OCI-LY1 (cell line): ENCODE measurements at regions not wholly inside any gene's neighbourhood (a gene's known extent, or its start where the extent isn't known, plus 50 kb on each side); places are given as distances from the start of the nearest gene placed in this dataset.

Experiments used
- EZH2 ChIP-seq: fragments of 200-600 bp; sonication (generic), shearing (Covaris generic); IDR thresholded peaks from 2 replicates; pipeline ENCODE4 v1.8.0; 2017; ENCODE audit warnings: borderline replicate concordance, mixed run types, mild to moderate bottlenecking, antibody characterized with exemption, low read length, moderate library complexity, mixed read lengths
- TF ChIP-seq, protein P1 (sequence below): fragments of 200-600 bp; sonication (generic), shearing (Covaris generic); IDR thresholded peaks from 2 replicates; pipeline ENCODE4 v1.5.1; 2017; ENCODE audit warnings: mild to moderate bottlenecking, antibody characterized with exemption, low read length, moderate library complexity, mixed read lengths

DNA sequence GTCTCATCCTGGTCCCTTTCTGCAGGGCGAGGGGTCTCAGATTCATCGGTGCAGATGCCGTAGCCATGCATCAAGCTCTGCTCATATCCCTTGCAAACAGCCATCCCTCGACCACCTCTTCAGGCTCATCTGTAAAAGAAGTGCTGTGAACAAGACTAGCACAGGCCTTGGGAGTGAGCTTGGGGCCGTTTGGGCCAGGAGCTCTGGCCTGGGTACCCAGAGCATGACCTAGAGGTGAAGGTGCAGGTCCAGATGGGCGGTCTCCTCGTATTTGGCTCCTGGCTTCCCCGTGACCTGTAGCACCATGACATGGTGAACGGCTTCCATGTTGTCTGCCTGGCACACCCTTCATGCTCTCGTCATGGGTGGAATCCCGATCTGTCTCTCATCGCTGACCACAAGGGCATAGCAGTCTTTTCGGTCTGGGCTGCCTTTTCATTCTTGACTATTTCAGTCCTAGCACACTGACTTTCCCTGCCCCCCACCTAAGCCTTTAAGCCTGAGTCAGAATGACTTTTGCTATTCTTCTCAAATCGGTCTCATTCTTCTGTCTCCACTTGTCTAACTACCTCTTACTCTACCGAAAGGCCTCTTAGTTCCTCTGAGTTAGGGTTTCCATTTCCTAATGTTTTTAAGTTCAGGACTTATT lies 216.0 kb downstream of the FOXL1 start:
- TF ChIP-seq, protein P1, sequence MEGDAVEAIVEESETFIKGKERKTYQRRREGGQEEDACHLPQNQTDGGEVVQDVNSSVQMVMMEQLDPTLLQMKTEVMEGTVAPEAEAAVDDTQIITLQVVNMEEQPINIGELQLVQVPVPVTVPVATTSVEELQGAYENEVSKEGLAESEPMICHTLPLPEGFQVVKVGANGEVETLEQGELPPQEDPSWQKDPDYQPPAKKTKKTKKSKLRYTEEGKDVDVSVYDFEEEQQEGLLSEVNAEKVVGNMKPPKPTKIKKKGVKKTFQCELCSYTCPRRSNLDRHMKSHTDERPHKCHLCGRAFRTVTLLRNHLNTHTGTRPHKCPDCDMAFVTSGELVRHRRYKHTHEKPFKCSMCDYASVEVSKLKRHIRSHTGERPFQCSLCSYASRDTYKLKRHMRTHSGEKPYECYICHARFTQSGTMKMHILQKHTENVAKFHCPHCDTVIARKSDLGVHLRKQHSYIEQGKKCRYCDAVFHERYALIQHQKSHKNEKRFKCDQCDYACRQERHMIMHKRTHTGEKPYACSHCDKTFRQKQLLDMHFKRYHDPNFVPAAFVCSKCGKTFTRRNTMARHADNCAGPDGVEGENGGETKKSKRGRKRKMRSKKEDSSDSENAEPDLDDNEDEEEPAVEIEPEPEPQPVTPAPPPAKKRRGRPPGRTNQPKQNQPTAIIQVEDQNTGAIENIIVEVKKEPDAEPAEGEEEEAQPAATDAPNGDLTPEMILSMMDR = no peak
- TF ChIP-seq EZH2 = no peak
